Renal cortex interstitium (tissue), 11 donors: ENCODE measurements at regions not wholly inside any gene's neighbourhood (a gene's known extent, or its start where the extent isn't known, plus 50 kb on each side); places are given as distances from the start of the nearest gene placed in this dataset.

Source experiments
- DNase-seq, 11 donors: peaks; one replicate each; pipeline ENCODE4 v3.0.0-alpha.2; 2013; ENCODE audit warnings: low read depth in 9 of 11, low spot score in 4 of 11; ENCODE audit errors: extremely low read depth in 1 of 11

DNA sequence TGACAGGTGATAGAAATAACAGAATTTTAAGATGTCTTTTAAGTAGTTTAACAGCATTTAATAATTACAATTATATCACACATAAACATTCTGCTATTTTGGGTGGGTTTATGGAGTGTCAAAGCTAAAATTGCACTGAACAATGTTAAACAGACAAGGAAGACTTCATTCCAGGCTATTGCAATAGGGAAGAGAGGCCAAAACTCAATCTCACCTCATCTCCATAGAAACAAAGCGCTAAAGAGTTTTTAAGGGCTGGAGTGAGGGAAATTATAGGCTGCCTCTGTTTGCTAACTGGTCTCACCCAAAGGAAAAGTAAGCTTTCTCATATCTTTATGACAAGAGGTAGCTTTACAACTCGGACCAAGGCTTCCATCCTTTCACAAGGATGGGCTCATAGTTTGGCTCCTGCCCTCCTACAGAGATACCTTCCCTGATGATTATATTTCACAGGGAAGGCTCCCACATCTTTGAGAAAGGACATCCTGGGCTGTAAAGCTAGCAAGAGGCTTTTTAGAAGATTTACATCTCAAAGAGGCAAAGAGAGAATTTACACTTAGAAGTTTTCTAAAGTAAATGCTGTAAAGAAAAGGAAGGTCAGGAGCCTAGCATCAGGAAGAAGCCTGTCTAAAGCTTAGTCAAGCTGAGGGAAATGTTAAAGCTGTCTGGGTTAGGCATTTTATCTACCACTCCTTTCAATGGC, 350.2 kb upstream of the IMPG1 start:
- DNase-seq: no peak

- DNase-seq: no peak
These were observed 347.6 kb upstream of the IMPG1 start for GRCh38 chr6:76420094-76420493.

GRCh38 chr6:76418560-76419223, 346.2 kb upstream of the IMPG1 start:
- DNase-seq: peak in 3 of 11 donors; percentile 1 to 5 (median 2)

DNA sequence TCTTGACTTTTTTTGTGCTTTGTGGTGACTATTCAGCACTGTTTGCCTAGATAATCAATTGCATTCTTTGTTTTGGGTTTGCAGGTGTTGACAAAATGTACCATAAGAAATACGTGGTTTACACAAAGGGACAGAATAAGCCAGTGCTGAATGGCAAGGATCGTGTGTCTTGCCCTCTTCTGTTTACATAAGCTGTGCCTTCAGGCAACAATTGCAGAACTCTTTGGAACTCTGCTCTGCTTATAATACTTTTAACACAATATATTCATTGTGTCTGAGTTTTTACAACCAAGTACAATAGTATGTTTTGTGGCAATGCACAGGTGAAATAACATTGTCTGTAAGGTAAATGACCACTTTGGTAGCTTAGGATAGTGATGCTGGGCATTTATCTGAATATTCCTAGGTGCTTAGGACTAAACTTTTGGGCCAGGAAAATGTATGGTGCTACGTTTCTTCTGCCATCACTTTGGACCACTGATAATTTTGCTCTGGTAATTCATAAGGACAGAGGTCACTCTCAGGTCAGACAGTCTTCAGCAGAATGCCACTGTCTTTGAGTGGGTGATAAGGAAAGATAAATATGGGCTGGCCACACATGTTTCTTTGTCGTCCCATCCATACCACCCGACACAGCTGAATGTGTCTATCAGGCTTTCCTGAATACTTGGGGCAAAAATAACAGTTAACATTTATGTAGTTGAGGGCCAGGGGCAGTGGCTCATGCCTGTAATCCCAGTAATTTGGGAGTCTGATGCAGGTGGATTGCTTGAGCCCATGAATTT, 344.6 kb upstream of the IMPG1 start:
- no peak for DNase-seq

DNA sequence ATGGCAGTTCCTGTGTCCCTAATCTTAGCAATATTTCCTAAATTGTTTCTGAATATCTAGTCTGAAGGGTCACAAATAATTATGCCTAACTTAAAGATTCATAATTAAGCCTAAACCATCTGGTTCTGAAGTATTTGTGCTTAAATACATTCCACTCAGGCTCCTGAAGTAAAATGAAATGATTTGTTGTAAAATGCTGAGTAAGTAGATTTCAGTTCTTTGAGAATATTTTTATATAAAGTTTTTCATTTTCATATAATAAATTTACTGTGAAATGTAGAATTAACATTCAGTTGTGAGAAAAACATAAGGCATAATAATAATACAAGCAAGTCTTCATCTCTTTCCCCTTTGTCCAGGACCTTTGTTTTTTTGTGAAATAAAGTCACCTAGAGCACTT, 330.6 kb upstream of the IMPG1 start:
- no peak for DNase-seq

DNA sequence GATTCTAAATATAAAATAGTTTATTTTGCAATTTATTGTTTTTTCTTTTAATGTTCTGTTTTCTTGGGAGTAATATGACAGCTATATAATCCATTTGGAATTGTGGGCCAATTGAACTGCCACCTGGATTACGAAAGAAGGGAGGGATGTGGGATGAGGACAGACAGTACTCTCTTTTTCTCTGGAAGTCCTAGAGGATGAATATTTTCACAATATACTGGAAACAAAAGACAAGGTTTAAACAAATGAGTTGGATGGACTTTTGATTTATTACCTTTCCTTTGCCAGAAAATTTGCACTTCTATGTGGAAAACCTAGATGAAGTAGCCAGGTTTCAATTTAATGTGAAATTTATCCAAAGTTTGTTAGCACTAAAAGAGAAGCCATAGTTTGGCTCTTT, 325.5 kb upstream of the IMPG1 start:
- DNase-seq: no peak

GRCh38 chr6:76382201-76382600, 309.7 kb upstream of the IMPG1 start:
- no peak for DNase-seq

DNA sequence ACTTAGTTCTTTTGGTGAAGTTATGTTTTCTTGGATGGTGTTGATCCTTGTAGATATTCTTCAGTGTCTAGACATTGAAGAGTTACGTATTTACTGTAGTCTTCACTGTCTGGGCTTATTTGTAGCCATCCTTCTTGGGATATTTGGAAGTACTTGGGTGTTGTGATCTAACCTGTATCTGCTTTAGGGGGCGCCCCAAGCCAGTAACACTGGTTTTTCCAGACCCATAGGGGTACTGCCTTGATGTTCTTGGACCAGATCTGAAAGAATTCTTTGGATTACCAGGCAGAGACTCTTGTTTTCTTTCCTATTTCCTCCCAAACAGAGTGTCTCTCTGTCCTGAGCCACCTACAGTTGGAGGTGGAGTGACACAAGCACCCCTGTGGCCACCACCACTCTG, 309.1 kb upstream of the IMPG1 start:
- DNase-seq: no peak

GRCh38 chr6:76351275-76351674, 278.8 kb upstream of the IMPG1 start:
- DNase-seq: peak in 3 of 11 donors; percentile 1 to 4 (median 2)

DNA sequence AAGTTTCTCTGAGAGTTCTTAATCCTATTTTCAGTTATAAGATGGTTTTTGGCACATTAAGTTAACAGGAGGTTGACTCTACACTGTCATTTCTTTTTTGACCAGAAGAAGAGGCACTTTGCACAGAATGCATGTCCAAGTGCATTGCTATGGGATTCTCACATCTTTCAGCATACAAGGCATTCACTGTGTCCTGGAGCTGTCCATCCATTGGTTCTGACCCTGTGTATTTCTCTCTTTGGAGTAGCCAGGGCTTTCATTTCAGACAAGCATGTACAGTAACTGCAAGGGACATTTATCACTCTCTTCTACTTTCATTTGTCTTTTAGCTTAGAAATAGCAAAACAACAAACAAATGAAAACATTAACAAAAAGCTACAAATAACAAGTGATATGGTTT, 275.1 kb upstream of the IMPG1 start:
- DNase-seq: no peak

GRCh38 chr6:76342611-76343160, 270.2 kb upstream of the IMPG1 start:
- DNase-seq: no peak

- no peak for DNase-seq
These were observed 257.6 kb upstream of the IMPG1 start for GRCh38 chr6:76330031-76330430.

GRCh38 chr6:76326871-76327270, 254.4 kb upstream of the IMPG1 start:
- no peak for DNase-seq
